ENCODE measurements at regions not wholly inside any gene's neighbourhood (a gene's known extent, or its start where the extent isn't known, plus 50 kb on each side); places are given as distances from the start of the nearest gene placed in this dataset.

GRCh38 chr3:35849496-35849895 is 210.2 kb downstream of the ARPP21 start:
- H3K9me3 Mint-ChIP-seq = no peaks in the 10 kb centered on the region
- ChIA-PET POLR2A (no interaction called here), CTCF (no interaction called here)
- no peak overlapping the region for H3K27ac Mint-ChIP-seq
- no peaks in the 10 kb centered on the region for H3K4me1 Mint-ChIP-seq
- no peaks in the 10 kb centered on the region for H3K27me3 Mint-ChIP-seq
- DNase-seq = no peak
- no peaks in the 10 kb centered on the region for H3K36me3 Mint-ChIP-seq (ENCODE audit: low read depth)
- no peak overlapping the region for H3K4me3 Mint-ChIP-seq

- DNase-seq = no peak
- Mint-ChIP-seq H3K27me3 (no peaks in the 10 kb centered on the region), H3K36me3 (ENCODE audit: low read depth) (no peaks in the 10 kb centered on the region), H3K4me3 (no peak overlapping the region), H3K4me1 (no peaks in the 10 kb centered on the region), H3K27ac (no peak overlapping the region), H3K9me3 (no peaks in the 10 kb centered on the region)
- ChIA-PET POLR2A (no interaction called here), CTCF (no interaction called here)
These were observed 210.6 kb downstream of the ARPP21 start for GRCh38 chr3:35849963-35850362.

GRCh38 chr3:35857004-35857403 is 217.7 kb downstream of the ARPP21 start:
- Mint-ChIP-seq H3K4me3 (no peak overlapping the region), H3K27ac (no peak overlapping the region), H3K27me3 (peaks cover 3% of the 10 kb centered on the region), H3K36me3 (ENCODE audit: low read depth) (no peaks in the 10 kb centered on the region), H3K4me1 (no peaks in the 10 kb centered on the region), H3K9me3 (no peaks in the 10 kb centered on the region)
- ChIA-PET POLR2A (no interaction called here), CTCF (no interaction called here)
- DNase-seq = no peak

- peaks cover 3% of the 10 kb centered on the region for H3K27me3 Mint-ChIP-seq
- H3K4me1 Mint-ChIP-seq = no peaks in the 10 kb centered on the region
- no peak overlapping the region for H3K4me3 Mint-ChIP-seq
- H3K9me3 Mint-ChIP-seq = no peaks in the 10 kb centered on the region
- no peak for DNase-seq
- no peaks in the 10 kb centered on the region for H3K36me3 Mint-ChIP-seq (ENCODE audit: low read depth)
- no peak overlapping the region for H3K27ac Mint-ChIP-seq
- POLR2A ChIA-PET = no interaction called here
- CTCF ChIA-PET = no interaction called here
These were observed 222.7 kb downstream of the ARPP21 start for GRCh38 chr3:35862057-35862456.

GRCh38 chr3:35864871-35865270 is 225.5 kb downstream of the ARPP21 start:
- Mint-ChIP-seq H3K4me1 (no peaks in the 10 kb centered on the region), H3K9me3 (no peaks in the 10 kb centered on the region), H3K27me3 (no peaks in the 10 kb centered on the region), H3K4me3 (no peak overlapping the region), H3K27ac (no peak overlapping the region), H3K36me3 (ENCODE audit: low read depth) (no peaks in the 10 kb centered on the region)
- no peak for DNase-seq
- POLR2A ChIA-PET = no interaction called here
- CTCF ChIA-PET = no interaction called here

- POLR2A ChIA-PET = no interaction called here
- H3K27ac Mint-ChIP-seq = no peak overlapping the region
- DNase-seq = no peak
- H3K9me3 Mint-ChIP-seq = no peaks in the 10 kb centered on the region
- no peaks in the 10 kb centered on the region for H3K27me3 Mint-ChIP-seq
- H3K4me1 Mint-ChIP-seq = no peaks in the 10 kb centered on the region
- no peak overlapping the region for H3K4me3 Mint-ChIP-seq
- no peaks in the 10 kb centered on the region for H3K36me3 Mint-ChIP-seq (ENCODE audit: low read depth)
- CTCF ChIA-PET = no interaction called here
These were observed 228.5 kb downstream of the ARPP21 start for GRCh38 chr3:35867791-35868190.

GRCh38 chr3:35871009-35871408 is 231.7 kb downstream of the ARPP21 start:
- DNase-seq = no peak
- Mint-ChIP-seq H3K4me1 (no peaks in the 10 kb centered on the region), H3K4me3 (no peak overlapping the region), H3K9me3 (no peaks in the 10 kb centered on the region), H3K36me3 (ENCODE audit: low read depth) (no peaks in the 10 kb centered on the region), H3K27ac (no peak overlapping the region), H3K27me3 (no peaks in the 10 kb centered on the region)
- ChIA-PET CTCF (no interaction called here), POLR2A (no interaction called here)

- Mint-ChIP-seq H3K27me3 (no peaks in the 10 kb centered on the region), H3K36me3 (ENCODE audit: low read depth) (no peaks in the 10 kb centered on the region), H3K4me3 (no peak overlapping the region), H3K4me1 (no peaks in the 10 kb centered on the region), H3K9me3 (peaks cover 2% of the 10 kb centered on the region), H3K27ac (no peak overlapping the region)
- DNase-seq = no peak
- POLR2A ChIA-PET = no interaction called here
- CTCF ChIA-PET = no interaction called here
These were observed 244.6 kb downstream of the ARPP21 start for GRCh38 chr3:35883929-35884328.

GRCh38 chr3:35894735-35895134 is 255.4 kb downstream of the ARPP21 start:
- no peak overlapping the region for H3K27ac Mint-ChIP-seq
- POLR2A ChIA-PET = no interaction called here

GRCh38 chr3:35899245-35899644 is 259.9 kb downstream of the ARPP21 start:
- Mint-ChIP-seq H3K9me3 (no peaks in the 10 kb centered on the region), H3K36me3 (ENCODE audit: low read depth) (no peaks in the 10 kb centered on the region), H3K4me1 (no peaks in the 10 kb centered on the region), H3K4me3 (no peak overlapping the region), H3K27me3 (no peaks in the 10 kb centered on the region), H3K27ac (no peak overlapping the region)
- POLR2A ChIA-PET = no interaction called here
- no peak for DNase-seq
- CTCF ChIA-PET = interaction anchor here (1.1 kb wide), 1 partner anchor 16 kb away, joined by 3 read pairs; no protein-coding TSS in a partner anchor

More at GRCh38 chr3:35894735-35895134, 255.4 kb downstream of the ARPP21 start:
- CTCF ChIA-PET = no interaction called here
- Mint-ChIP-seq H3K27me3 (no peaks in the 10 kb centered on the region), H3K4me1 (no peaks in the 10 kb centered on the region), H3K36me3 (ENCODE audit: low read depth) (no peaks in the 10 kb centered on the region), H3K9me3 (no peaks in the 10 kb centered on the region), H3K4me3 (no peak overlapping the region)
- no peak for DNase-seq

GRCh38 chr3:35900079-35900478 is 260.8 kb downstream of the ARPP21 start:
- no peaks in the 10 kb centered on the region for H3K36me3 Mint-ChIP-seq (ENCODE audit: low read depth)
- no peak overlapping the region for H3K27ac Mint-ChIP-seq
- no peak overlapping the region for H3K4me3 Mint-ChIP-seq
- no peaks in the 10 kb centered on the region for H3K4me1 Mint-ChIP-seq
- no peaks in the 10 kb centered on the region for H3K9me3 Mint-ChIP-seq
- H3K27me3 Mint-ChIP-seq = no peaks in the 10 kb centered on the region
- CTCF ChIA-PET = no interaction called here
- POLR2A ChIA-PET = no interaction called here
- DNase-seq = no peak

GRCh38 chr3:35908366-35909232 is 269.3 kb downstream of the ARPP21 start:
- Mint-ChIP-seq H3K4me3 (no peak overlapping the region), H3K4me1 (no peaks in the 10 kb centered on the region), H3K27me3 (no peaks in the 10 kb centered on the region), H3K9me3 (no peaks in the 10 kb centered on the region), H3K36me3 (ENCODE audit: low read depth) (no peaks in the 10 kb centered on the region), H3K27ac (no peak overlapping the region)
- DNase-seq = peak; percentile 52
- CTCF ChIA-PET = interaction anchor here (0.7 kb wide), 1 partner anchor 117 kb away, joined by 3 read pairs; no protein-coding TSS in a partner anchor
- POLR2A ChIA-PET = no interaction called here

- POLR2A ChIA-PET = no interaction called here
- no peaks in the 10 kb centered on the region for H3K36me3 Mint-ChIP-seq (ENCODE audit: low read depth)
- H3K4me1 Mint-ChIP-seq = no peaks in the 10 kb centered on the region
- no peaks in the 10 kb centered on the region for H3K27me3 Mint-ChIP-seq
- no peak for DNase-seq
- CTCF ChIA-PET = no interaction called here
- H3K9me3 Mint-ChIP-seq = peaks cover 8% of the 10 kb centered on the region
- no peak overlapping the region for H3K4me3 Mint-ChIP-seq
- H3K27ac Mint-ChIP-seq = no peak overlapping the region
These were observed 279.8 kb downstream of the ARPP21 start for GRCh38 chr3:35919160-35919559.

- Mint-ChIP-seq H3K4me1 (no peaks in the 10 kb centered on the region), H3K36me3 (ENCODE audit: low read depth) (no peaks in the 10 kb centered on the region), H3K27me3 (no peaks in the 10 kb centered on the region), H3K27ac (no peak overlapping the region), H3K9me3 (peaks cover 8% of the 10 kb centered on the region), H3K4me3 (no peak overlapping the region)
- ChIA-PET CTCF (no interaction called here), POLR2A (no interaction called here)
- no peak for DNase-seq
These were observed 282.4 kb downstream of the ARPP21 start for GRCh38 chr3:35921718-35922117.
